GM12873 (cell line): ENCODE measurements at regions not wholly inside any gene's neighbourhood (a gene's known extent, or its start where the extent isn't known, plus 50 kb on each side); places are given as distances from the start of the nearest gene placed in this dataset.

Experiments used
- TF ChIP-seq, protein P1 (sequence below): IDR thresholded peaks from 2 replicates; pipeline ENCODE4 v1.5.1; 2012; ENCODE audit warnings: low read depth, mild to moderate bottlenecking, moderate library complexity, low read length, control low read depth; ENCODE audit not compliant: insufficient read depth; ENCODE audit errors: missing control alignments

GRCh38 chr9:113774963-113775362, 101.1 kb upstream of the ZNF618 start:
- TF ChIP-seq, protein P1, sequence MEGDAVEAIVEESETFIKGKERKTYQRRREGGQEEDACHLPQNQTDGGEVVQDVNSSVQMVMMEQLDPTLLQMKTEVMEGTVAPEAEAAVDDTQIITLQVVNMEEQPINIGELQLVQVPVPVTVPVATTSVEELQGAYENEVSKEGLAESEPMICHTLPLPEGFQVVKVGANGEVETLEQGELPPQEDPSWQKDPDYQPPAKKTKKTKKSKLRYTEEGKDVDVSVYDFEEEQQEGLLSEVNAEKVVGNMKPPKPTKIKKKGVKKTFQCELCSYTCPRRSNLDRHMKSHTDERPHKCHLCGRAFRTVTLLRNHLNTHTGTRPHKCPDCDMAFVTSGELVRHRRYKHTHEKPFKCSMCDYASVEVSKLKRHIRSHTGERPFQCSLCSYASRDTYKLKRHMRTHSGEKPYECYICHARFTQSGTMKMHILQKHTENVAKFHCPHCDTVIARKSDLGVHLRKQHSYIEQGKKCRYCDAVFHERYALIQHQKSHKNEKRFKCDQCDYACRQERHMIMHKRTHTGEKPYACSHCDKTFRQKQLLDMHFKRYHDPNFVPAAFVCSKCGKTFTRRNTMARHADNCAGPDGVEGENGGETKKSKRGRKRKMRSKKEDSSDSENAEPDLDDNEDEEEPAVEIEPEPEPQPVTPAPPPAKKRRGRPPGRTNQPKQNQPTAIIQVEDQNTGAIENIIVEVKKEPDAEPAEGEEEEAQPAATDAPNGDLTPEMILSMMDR, result no peak

DNA sequence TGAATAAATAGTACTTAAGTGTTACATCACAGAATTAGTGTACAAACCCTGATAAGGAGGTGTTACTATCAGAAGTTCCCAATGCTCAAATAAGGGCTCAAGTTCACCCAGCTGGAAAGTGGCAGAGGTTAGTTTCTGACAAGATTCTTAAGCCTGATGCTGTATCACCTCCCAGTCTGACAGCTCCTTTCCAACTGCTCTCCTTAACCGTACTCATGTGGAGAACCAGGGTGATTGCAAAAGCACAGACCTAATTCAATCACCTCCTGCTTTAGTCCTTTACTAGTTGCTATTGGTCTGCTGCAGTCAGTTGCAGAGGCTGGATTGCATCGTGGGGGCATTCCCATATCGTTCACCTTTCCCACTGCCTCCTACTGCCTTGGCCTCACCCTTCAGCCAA, 100.4 kb upstream of the ZNF618 start:
- TF ChIP-seq, protein P1, result no peak

GRCh38 chr9:113776194-113776593, 99.9 kb upstream of the ZNF618 start:
- TF ChIP-seq, protein P1, result no peak

DNA sequence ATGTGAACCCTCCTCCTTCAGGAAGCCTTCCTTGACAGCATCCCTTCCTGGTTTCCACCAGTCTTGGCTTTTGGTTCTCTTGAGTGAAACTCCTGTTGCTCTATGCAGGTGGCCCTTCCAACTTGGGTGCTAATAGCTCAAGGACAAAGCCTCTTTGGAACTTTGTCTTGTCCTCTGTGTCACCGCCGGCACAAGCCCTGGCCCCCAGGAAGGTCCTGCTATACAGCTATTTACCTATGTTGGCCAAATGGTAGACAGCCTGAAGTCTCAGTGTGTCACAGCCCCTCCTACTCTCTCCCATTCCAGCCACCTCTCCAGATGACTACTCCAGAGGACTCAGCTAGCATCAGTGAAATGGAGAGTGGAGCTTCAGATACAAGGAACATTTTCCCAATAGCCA, 94.7 kb upstream of the ZNF618 start:
- TF ChIP-seq, protein P1, result no peak

GRCh38 chr9:113781896-113782295, 94.2 kb upstream of the ZNF618 start:
- TF ChIP-seq, protein P1, result no peak

DNA sequence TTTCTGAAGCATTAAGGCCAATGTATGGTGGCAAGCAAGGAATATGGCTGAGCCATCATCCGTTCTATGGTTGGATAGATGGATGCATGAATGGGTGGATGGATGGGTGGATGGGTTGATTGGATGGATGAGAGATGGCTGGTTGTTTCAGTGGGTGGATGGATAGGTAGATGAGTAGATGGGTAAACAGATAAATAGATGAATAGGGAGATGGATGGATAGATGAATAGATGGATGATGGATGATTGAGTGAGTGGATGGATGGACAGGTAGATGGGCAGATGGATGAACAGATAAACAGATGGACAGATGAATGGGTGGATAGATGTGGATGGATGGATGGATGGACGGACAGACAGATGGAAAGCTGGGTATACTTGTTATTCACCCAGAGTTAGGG, 92.6 kb upstream of the ZNF618 start:
- TF ChIP-seq, protein P1, result no peak

DNA sequence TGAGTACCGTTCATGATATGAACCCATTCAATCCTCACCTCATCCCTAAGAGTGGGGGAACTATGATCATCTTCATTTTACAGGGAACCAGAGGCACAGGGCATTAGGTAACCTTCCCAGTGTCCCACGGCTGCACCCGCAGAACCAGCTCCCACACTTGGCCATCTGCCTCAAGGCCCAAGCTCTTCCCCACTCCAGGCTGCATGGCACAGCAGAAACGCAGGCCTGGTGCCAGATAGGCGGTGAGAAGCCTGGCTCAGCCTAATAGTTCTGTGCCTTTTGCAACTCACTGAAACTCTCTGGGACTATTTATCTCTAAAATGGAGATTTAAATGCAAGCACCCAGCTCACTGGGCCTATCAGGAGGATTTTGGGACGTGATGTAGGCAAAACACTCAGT, 90.8 kb upstream of the ZNF618 start:
- TF ChIP-seq, protein P1, result no peak
